Ecto neural progenitor cell (in vitro differentiated cells): ENCODE measurements at regions not wholly inside any gene's neighbourhood (a gene's known extent, or its start where the extent isn't known, plus 50 kb on each side); places are given as distances from the start of the nearest gene placed in this dataset.

Experiments used
- DNase-seq: peaks from one replicate; pipeline ENCODE4 v3.0.0-alpha.2; 2018; ENCODE audit warnings: low spot score

GRCh38 chr19:5237190-5237780 is 103.3 kb downstream of the PTPRS start:
- DNase-seq: no peak

- DNase-seq: no peak
Measured at GRCh38 chr19:5235458-5236219, 105.0 kb downstream of the PTPRS start.

GRCh38 chr19:5234412-5234811 is 106.2 kb downstream of the PTPRS start:
- no peak for DNase-seq

GRCh38 chr19:5232798-5233505 is 107.7 kb downstream of the PTPRS start:
- DNase-seq: no peak

- DNase-seq: no peak
Measured at GRCh38 chr19:5231857-5232678, 108.5 kb downstream of the PTPRS start.

- no peak for DNase-seq
Measured at GRCh38 chr19:5230730-5231555, 109.7 kb downstream of the PTPRS start.

GRCh38 chr19:5229778-5230335 is 110.8 kb downstream of the PTPRS start:
- no peak for DNase-seq

- DNase-seq: no peak
Measured at GRCh38 chr19:5228932-5229777, 111.5 kb downstream of the PTPRS start.

GRCh38 chr19:5228490-5228889 is 112.1 kb downstream of the PTPRS start:
- no peak for DNase-seq

GRCh38 chr19:5225486-5226345 is 114.9 kb downstream of the PTPRS start:
- DNase-seq: no peak

- DNase-seq: no peak
Measured at GRCh38 chr19:5224480-5224879, 116.1 kb downstream of the PTPRS start.

GRCh38 chr19:5222821-5223321 is 117.7 kb downstream of the PTPRS start:
- DNase-seq: no peak

GRCh38 chr19:5222178-5222577 is 118.4 kb downstream of the PTPRS start:
- no peak for DNase-seq

GRCh38 chr19:5220866-5221265 is 119.7 kb downstream of the PTPRS start:
- no peak for DNase-seq

- no peak for DNase-seq
Measured at GRCh38 chr19:5220361-5220760, 120.3 kb downstream of the PTPRS start.

- DNase-seq: no peak
Measured at GRCh38 chr19:5219551-5220304, 120.9 kb downstream of the PTPRS start.

- DNase-seq: no peak
Measured at GRCh38 chr19:5218963-5219530, 121.6 kb downstream of the PTPRS start.
